ENCODE measurements at regions not wholly inside any gene's neighbourhood (a gene's known extent, or its start where the extent isn't known, plus 50 kb on each side); places are given as distances from the start of the nearest gene placed in this dataset.

- TF ChIP-seq POLR2AphosphoS5 (IDR thresholded peaks at IDR 0.05; ENCODE audit: low read depth, low read length) (no peak), TAF1 (IDR thresholded peaks at IDR 0.05; ENCODE audit: low read depth, low read length) (no peak), POLR2A (IDR thresholded peaks at IDR 0.05; ENCODE audit: low read depth, low read length) (no peak), SPI1 (IDR thresholded peaks at IDR 0.05; ENCODE audit: low read depth, low read length) (no peak)
Observed at GRCh38 chr7:46209611-46210388, 288.7 kb upstream of the IGFBP3 start.
